HL-60 (cell line): ENCODE measurements at regions not wholly inside any gene's neighbourhood (a gene's known extent, or its start where the extent isn't known, plus 50 kb on each side); places are given as distances from the start of the nearest gene placed in this dataset.

Experiments
- DNase-seq, 2 experiments: peaks; one replicate each; pipeline ENCODE4 v3.0.0-alpha.2; 2010 to 2020; ENCODE audit warnings: low read depth in 1 of 2, low spot score in 1 of 2
- H3K27ac ChIP-seq: fragments of 250-450 bp; sonication (Bioruptor Pico); replicated peaks from 2 replicates; pipeline ENCODE4 v1.5.1; 2020; ENCODE audit warnings: mild to moderate bottlenecking, moderate library complexity
- H3K27me3 ChIP-seq: fragments of 250-450 bp; sonication (Bioruptor Pico); 2 replicates; pipeline ENCODE4 v1.5.1; 2021; ENCODE audit warnings: mild to moderate bottlenecking, moderate library complexity; ENCODE audit not compliant: insufficient read depth, poor library complexity, severe bottlenecking
- H3K4me3 ChIP-seq: replicated peaks from 2 replicates; pipeline ENCODE4 v1.5.1; 2011; ENCODE audit warnings: mild to moderate bottlenecking, control low read depth, low read length; ENCODE audit not compliant: insufficient read depth
- CTCF ChIP-seq: IDR thresholded peaks from one replicate; pipeline ENCODE4 v1.5.1; 2011; ENCODE audit warnings: low read length, control low read depth, inconsistent platforms; ENCODE audit not compliant: insufficient read depth
- GABPA ChIP-seq: IDR thresholded peaks from 2 replicates; pipeline ENCODE4 v1.6.1; 2012; ENCODE audit warnings: low read depth
- POLR2AphosphoS5 ChIP-seq: IDR thresholded peaks from 2 replicates; pipeline ENCODE4 v1.6.1; 2012; ENCODE audit warnings: low read depth
- SPI1 ChIP-seq: IDR thresholded peaks from 2 replicates; pipeline ENCODE4 v1.6.1; 2012; ENCODE audit warnings: low read depth, mild to moderate bottlenecking, borderline replicate concordance
- TF ChIP-seq, protein P1 (sequence below): IDR thresholded peaks from 2 replicates; pipeline ENCODE4 v1.6.1; 2012; ENCODE audit warnings: low read depth; ENCODE audit not compliant: insufficient replicate concordance

DNA sequence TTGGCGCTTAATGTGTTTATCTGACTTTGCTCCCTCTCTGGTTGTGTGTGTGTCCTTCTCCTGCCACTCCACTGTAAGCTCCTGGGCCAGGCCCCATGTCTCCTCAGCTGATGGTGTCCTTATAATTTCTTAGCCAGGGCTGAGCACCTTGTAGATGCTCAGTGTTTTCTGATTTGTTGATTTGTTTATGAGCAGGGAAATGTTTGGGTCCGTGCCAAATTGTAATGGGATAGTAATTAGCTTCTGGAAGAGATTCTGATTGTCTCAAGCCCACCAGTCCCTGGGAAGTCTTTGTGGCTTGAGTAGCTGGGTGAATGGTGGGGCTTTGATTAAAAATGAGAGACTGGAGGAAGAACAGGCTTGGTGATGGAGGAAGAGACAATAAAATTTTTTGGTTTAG lies 270.5 kb downstream of the MYCN start:
- Histone ChIP-seq H3K27ac (no peak overlapping the region), H3K4me3 (no peak overlapping the region), H3K27me3 (no peaks in the 10 kb centered on the region)
- no peak for TF ChIP-seq CTCF
- TF ChIP-seq SPI1, result no peak
- TF ChIP-seq POLR2AphosphoS5, result no peak
- TF ChIP-seq GABPA, result no peak
- TF ChIP-seq, protein P1, sequence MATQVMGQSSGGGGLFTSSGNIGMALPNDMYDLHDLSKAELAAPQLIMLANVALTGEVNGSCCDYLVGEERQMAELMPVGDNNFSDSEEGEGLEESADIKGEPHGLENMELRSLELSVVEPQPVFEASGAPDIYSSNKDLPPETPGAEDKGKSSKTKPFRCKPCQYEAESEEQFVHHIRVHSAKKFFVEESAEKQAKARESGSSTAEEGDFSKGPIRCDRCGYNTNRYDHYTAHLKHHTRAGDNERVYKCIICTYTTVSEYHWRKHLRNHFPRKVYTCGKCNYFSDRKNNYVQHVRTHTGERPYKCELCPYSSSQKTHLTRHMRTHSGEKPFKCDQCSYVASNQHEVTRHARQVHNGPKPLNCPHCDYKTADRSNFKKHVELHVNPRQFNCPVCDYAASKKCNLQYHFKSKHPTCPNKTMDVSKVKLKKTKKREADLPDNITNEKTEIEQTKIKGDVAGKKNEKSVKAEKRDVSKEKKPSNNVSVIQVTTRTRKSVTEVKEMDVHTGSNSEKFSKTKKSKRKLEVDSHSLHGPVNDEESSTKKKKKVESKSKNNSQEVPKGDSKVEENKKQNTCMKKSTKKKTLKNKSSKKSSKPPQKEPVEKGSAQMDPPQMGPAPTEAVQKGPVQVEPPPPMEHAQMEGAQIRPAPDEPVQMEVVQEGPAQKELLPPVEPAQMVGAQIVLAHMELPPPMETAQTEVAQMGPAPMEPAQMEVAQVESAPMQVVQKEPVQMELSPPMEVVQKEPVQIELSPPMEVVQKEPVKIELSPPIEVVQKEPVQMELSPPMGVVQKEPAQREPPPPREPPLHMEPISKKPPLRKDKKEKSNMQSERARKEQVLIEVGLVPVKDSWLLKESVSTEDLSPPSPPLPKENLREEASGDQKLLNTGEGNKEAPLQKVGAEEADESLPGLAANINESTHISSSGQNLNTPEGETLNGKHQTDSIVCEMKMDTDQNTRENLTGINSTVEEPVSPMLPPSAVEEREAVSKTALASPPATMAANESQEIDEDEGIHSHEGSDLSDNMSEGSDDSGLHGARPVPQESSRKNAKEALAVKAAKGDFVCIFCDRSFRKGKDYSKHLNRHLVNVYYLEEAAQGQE, result no peak
- no peak for DNase-seq

- Histone ChIP-seq H3K4me3 (no peak overlapping the region), H3K27me3 (no peaks in the 10 kb centered on the region), H3K27ac (no peak overlapping the region)
- DNase-seq, result no peak
- TF ChIP-seq CTCF (no peak), SPI1 (no peak), GABPA (no peak), POLR2AphosphoS5 (no peak)
- TF ChIP-seq, protein P1, result no peak
Measured at GRCh38 chr2:16209799-16210198, 269.4 kb downstream of the MYCN start.

GRCh38 chr2:16208921-16209320 lies 268.6 kb downstream of the MYCN start:
- TF ChIP-seq SPI1, result no peak
- no peak for TF ChIP-seq CTCF
- TF ChIP-seq GABPA, result no peak
- no peak for TF ChIP-seq POLR2AphosphoS5
- TF ChIP-seq, protein P1, result no peak

More at GRCh38 chr2:16208921-16209320, 268.6 kb downstream of the MYCN start:
- no peak for DNase-seq
- no peaks in the 10 kb centered on the region for H3K27me3 ChIP-seq
- H3K4me3 ChIP-seq, result no peak overlapping the region
- no peak overlapping the region for H3K27ac ChIP-seq
